RKO (cell line): ENCODE measurements at regions not wholly inside any gene's neighbourhood (a gene's known extent, or its start where the extent isn't known, plus 50 kb on each side); places are given as distances from the start of the nearest gene placed in this dataset.

ENCODE experiments used
- DNase-seq: peaks from one replicate; pipeline ENCODE4 v3.0.0-alpha.2; 2016; ENCODE audit warnings: low spot score

GRCh38 chr2:198795419-198795818 is 662.3 kb downstream of the SATB2 start:
- no peak for DNase-seq

GRCh38 chr2:198791623-198792022 is 666.1 kb downstream of the SATB2 start:
- DNase-seq, result no peak

GRCh38 chr2:198788676-198789075 is 669.1 kb downstream of the SATB2 start:
- DNase-seq, result no peak

GRCh38 chr2:198782734-198783133 is 675.0 kb downstream of the SATB2 start:
- no peak for DNase-seq

- no peak for DNase-seq
Measured at GRCh38 chr2:198776616-198777406, 680.9 kb downstream of the SATB2 start.

- DNase-seq, result no peak
Measured at GRCh38 chr2:198775737-198776136, 682.0 kb downstream of the SATB2 start.

- no peak for DNase-seq
Measured at GRCh38 chr2:198774576-198774975, 683.2 kb downstream of the SATB2 start.

GRCh38 chr2:198767694-198768093 is 690.0 kb downstream of the SATB2 start:
- DNase-seq, result no peak

GRCh38 chr2:198763793-198764192 is 693.9 kb downstream of the SATB2 start:
- no peak for DNase-seq

GRCh38 chr2:198762441-198762840 is 695.3 kb downstream of the SATB2 start:
- DNase-seq, result no peak

GRCh38 chr2:198757069-198757468 is 700.7 kb downstream of the SATB2 start:
- no peak for DNase-seq

GRCh38 chr2:198756166-198756565 is 701.6 kb downstream of the SATB2 start:
- no peak for DNase-seq

- DNase-seq, result no peak
Measured at GRCh38 chr2:198753101-198753500, 704.6 kb downstream of the SATB2 start.

GRCh38 chr2:198749364-198749763 is 708.4 kb downstream of the SATB2 start:
- DNase-seq, result no peak

- DNase-seq, result no peak
Measured at GRCh38 chr2:198731842-198732399, 725.8 kb downstream of the SATB2 start.

GRCh38 chr2:198720266-198720665 is 737.5 kb downstream of the SATB2 start:
- no peak for DNase-seq

GRCh38 chr2:198717451-198717850 is 740.3 kb downstream of the SATB2 start:
- DNase-seq, result no peak

GRCh38 chr2:198715302-198715835 is 742.4 kb downstream of the SATB2 start:
- no peak for DNase-seq

GRCh38 chr2:198712485-198712884 is 745.3 kb downstream of the SATB2 start:
- no peak for DNase-seq

- no peak for DNase-seq
Measured at GRCh38 chr2:198711484-198711883, 746.3 kb downstream of the SATB2 start.

GRCh38 chr2:198710562-198710961 is 747.2 kb downstream of the SATB2 start:
- DNase-seq, result no peak

- DNase-seq, result no peak
Measured at GRCh38 chr2:198706476-198707082, 751.2 kb downstream of the SATB2 start.

- no peak for DNase-seq
Measured at GRCh38 chr2:198703281-198703680, 754.5 kb downstream of the SATB2 start.
